NT2/D1 (cell line): ENCODE measurements at regions not wholly inside any gene's neighbourhood (a gene's known extent, or its start where the extent isn't known, plus 50 kb on each side); places are given as distances from the start of the nearest gene placed in this dataset.
"Not testable (repeated sequence)": the region's sequence is repeated elsewhere in the genome, so short reads cannot be mapped to it uniquely, and the experiment has no call there.

Source experiments
- SUZ12 ChIP-seq: IDR thresholded peaks from 2 replicates; pipeline ENCODE4 v1.6.1; 2011; ENCODE audit not compliant: insufficient read length, insufficient read depth; ENCODE audit errors: extremely low read depth
- YY1 ChIP-seq: IDR thresholded peaks from 2 replicates; pipeline ENCODE4 v1.6.1; 2011; ENCODE audit not compliant: insufficient read length, insufficient read depth
- ZNF274 ChIP-seq: IDR thresholded peaks from 2 replicates; pipeline ENCODE4 v1.6.1; 2011; ENCODE audit warnings: mild to moderate bottlenecking, low read depth, low read length

- not testable (repeated sequence) for TF ChIP-seq SUZ12, ZNF274, YY1
These were observed 809.7 kb upstream of the AUTS2 start for GRCh38 chr7:68788529-68788928.
